DMS79 (cell line): ENCODE measurements at regions not wholly inside any gene's neighbourhood (a gene's known extent, or its start where the extent isn't known, plus 50 kb on each side); places are given as distances from the start of the nearest gene placed in this dataset.

ENCODE experiments used
- DNase-seq: peaks from one replicate; lab custom pipeline; 2025; lab: John Stamatoyannopoulos, UW

GRCh38 chr1:87880098-87880760 is 551.5 kb downstream of the LMO4 start:
- no peak for DNase-seq

GRCh38 chr1:87880764-87881163 is 552.1 kb downstream of the LMO4 start:
- no peak for DNase-seq

- DNase-seq, result no peak
These were observed 555.2 kb downstream of the LMO4 start for GRCh38 chr1:87883906-87884305.

DNA sequence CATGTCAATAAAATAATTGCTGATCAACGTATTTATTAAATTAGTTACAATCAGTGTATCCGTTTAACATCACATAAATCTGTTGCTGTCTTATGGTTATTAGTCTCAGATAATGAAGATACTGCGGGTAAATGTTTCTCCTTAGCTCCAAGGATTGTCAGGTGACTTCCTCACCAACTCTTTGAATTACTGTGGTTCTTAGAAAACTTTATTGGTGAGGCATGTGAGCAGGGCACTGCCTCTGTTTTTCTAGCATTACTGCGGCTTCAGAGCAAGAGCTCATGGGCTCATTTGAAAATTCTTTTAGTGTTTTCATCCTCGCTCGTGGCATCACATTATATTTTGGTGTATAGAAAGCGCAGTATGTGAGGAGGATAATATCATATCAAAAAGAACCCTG is 555.9 kb downstream of the LMO4 start:
- DNase-seq, result no peak

DNA sequence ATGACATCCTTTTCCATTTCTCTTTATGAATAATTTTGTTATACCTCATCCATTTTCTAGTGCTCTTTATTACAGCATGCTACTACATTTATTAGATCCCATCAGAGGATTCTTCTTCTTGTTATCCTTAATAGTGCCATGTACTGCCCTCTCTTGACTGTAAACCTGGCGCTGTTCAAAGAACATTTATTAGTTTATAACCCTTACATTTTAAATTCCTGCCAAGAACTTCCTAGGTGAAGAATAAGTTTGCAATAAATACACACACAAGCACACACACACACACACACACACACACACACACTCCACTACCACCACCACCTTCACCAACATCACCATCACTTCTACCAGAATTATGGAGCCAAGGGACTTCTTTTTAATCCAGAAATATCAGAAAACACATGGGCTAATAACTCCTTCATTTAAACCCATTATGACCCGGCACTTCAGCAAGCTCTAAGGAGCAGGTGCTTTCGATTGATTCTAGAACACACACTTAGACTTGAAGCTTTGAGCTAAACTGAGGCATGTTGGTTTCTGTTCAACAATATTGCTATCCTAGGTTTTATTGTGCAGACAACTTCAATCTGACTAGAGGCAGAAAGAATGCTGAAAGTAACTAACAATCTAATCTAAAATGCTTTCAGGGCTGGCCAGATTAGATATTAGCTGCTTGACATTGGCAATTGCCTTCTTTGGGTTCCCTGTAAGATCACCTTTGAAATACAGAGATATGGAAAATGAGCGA is 556.8 kb downstream of the LMO4 start:
- DNase-seq, result no peak

DNA sequence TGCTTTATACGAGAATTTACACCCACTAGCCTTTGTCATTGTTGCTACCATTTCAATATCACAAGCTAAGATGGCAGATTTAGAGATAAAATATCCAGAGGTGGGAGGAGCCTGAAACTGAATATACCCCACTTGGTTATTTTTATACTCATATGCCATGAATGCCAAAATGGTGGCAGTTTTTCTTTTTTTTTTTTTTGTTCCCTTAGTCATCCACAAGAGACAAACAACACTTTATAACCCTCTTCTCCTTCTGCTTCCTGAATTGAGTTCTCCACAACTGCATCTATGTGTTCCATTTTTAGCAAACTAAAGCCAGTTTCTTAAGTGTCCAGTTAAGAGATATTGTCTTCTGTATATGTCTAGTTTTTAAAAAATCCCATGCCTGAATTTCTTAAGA is 558.4 kb downstream of the LMO4 start:
- DNase-seq, result no peak

DNA sequence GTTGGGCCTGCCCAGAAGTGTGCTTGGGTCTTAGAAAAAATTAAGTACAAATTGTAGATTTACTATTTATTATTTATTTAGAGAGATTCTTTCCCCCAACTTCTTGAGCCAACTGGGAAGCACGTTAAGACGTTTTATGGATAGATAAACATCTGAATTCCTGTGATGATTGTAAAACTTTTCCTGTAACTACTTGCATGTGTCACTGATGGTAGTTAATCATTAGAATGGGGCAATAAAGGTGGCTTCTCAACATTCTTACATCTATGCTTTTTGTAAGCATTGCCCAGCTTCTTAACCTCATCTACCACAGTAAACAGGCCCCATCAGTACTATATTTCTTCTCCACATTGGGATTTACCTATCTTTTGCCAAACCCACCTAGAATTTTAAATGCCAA is 559.8 kb downstream of the LMO4 start:
- no peak for DNase-seq

- DNase-seq, result no peak
These were observed 565.4 kb downstream of the LMO4 start for GRCh38 chr1:87894062-87894461.

GRCh38 chr1:87897481-87897880 is 568.8 kb downstream of the LMO4 start:
- DNase-seq, result no peak

DNA sequence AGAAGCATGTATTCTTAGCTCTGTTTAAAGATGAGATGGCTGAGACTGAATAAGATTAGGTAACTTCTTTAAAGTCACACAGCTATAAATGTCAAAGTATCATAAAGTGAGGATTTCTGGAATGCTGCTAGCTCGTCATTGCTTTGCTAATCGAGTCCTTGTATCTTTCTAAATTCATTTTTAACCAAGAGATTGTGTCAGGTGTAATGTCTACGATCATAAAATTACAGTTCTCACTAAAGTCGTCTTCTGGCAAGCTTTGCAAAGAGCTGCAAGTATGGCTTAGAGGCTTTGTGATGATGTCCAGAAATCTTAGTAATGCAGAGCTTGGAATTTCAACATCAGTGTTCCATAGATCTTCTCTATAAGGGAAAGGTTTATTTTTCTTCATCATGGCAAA is 569.8 kb downstream of the LMO4 start:
- no peak for DNase-seq

- DNase-seq, result no peak
These were observed 570.3 kb downstream of the LMO4 start for GRCh38 chr1:87899017-87899416.

DNA sequence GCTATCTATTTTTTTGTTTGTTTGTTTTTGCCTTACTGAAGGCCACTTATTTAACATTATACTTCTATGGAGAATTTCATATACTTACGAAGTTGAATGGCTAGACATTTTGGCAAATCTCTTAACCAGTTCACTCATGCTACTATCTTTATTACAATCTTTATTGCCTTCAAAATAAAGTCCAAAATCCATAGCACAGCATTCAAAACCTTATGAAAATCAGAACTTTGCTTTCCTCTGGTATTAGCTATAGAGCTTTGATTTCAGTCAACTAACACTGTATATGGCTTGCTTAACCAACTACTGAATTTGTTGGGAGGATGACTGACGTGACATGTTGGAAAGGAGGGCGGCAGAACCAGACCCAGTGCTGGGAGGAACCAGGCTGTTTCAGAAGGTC is 571.1 kb downstream of the LMO4 start:
- no peak for DNase-seq

GRCh38 chr1:87902830-87903229 is 574.1 kb downstream of the LMO4 start:
- no peak for DNase-seq

- no peak for DNase-seq
These were observed 574.6 kb downstream of the LMO4 start for GRCh38 chr1:87903242-87903641.

DNA sequence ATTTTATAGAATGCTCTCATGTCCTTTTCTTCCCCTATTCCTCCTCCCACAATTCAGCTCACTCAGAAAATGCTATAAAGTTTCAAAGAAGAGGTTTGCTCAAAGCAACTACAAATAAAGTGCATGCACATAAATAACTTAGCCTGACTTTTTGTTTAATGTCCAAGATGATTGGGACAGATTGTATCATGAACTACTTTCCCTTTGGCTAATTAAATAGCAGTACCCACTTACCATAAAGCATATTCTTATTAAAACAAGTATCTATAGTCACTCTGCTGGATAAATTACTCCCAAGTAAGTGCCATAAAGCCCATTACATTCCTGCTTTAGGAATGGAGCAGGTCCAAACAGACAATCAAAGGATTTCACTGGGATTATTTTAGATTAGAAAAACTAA is 576.0 kb downstream of the LMO4 start:
- no peak for DNase-seq

DNA sequence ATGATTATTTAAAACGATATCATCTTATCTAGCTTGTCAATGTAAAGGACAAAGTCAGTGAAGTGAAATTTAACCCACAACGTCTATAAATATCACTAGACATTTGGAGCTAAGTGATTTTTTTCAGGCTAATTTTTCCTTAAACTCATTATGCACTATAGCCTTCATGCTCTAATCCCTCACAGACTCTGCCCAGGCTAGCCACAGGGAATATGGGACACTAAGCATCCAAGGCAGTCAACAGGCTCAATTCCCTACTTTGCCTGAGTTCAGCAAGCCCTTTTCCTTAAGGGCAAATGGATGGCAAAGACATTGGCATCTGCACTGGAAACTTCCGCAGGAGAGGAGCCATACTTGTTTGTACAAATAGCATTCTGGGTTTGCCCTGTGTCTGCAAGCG is 577.0 kb downstream of the LMO4 start:
- no peak for DNase-seq

GRCh38 chr1:87906078-87906477 is 577.4 kb downstream of the LMO4 start:
- DNase-seq, result no peak

GRCh38 chr1:87913361-87913760 is 584.7 kb downstream of the LMO4 start:
- DNase-seq, result no peak

GRCh38 chr1:87914396-87914795 is 585.7 kb downstream of the LMO4 start:
- no peak for DNase-seq

DNA sequence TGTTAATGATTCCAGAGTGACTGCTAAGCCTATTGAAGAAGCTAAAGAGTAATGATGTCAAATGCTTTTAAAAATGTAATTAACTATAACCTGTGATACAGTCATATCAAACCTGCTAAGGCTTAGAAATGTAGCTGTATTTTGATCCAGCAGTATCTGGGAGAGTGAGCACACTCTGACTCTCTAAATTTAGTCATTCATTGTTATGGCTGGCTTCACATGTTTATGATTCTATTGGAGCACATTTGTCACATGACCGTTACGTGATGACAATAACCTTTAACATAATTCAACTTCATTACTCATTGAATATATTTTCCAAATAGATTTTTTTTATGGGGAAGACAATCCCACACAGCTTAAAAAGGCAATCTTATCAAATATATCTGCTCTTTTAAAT is 587.1 kb downstream of the LMO4 start:
- no peak for DNase-seq

- no peak for DNase-seq
These were observed 588.3 kb downstream of the LMO4 start for GRCh38 chr1:87916965-87917364.

DNA sequence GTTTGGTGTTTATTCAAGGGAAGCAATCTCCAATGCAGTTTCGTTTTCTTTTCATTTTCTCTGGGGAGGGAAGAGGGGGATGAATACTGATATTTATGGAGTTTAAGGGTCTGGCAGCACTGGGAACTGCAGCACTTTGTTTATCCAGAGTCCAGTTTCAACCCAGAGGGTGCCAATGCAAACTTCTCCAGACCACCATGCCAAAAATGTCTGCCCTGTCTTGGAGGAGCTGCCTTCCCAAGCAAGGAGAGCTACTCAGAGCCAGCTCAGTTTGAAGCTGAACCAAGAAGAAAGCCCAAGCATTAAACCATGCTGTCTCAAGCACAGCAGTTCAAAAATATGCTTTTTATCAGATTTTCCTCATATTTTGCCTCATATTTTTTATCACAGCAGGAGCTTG is 589.7 kb downstream of the LMO4 start:
- DNase-seq, result no peak

DNA sequence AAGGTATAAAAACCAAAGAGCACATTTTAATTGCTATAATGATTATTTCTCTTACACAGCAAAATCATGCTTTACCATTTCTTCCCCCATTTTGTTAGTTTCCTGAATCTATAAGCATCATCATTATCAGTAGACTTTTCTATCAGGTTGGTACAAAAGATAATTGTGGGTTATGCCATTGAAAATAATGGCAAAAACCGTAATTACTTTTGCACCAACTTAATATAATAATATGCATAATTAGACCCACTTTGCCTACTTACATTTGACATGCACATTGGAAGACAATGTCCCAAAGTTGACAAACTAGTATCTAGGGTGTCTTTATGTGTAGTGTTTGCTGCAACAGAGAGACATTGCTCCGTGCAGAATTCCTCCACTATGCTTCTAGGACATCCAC is 594.2 kb downstream of the LMO4 start:
- DNase-seq, result no peak
